Stromal cell of bone marrow (primary cell): ENCODE measurements at regions not wholly inside any gene's neighbourhood (a gene's known extent, or its start where the extent isn't known, plus 50 kb on each side); places are given as distances from the start of the nearest gene placed in this dataset.

ENCODE experiments used
- DNase-seq: peaks from one replicate; pipeline ENCODE4 v3.0.0-alpha.2; 2012; ENCODE audit warnings: low read depth

- no peak for DNase-seq
These were observed 51.6 kb upstream of the FHL2 start for GRCh38 chr2:105450471-105450870.

- no peak for DNase-seq
These were observed 50.2 kb upstream of the FHL2 start for GRCh38 chr2:105449076-105449475.
